ENCODE measurements at regions not wholly inside any gene's neighbourhood (a gene's known extent, or its start where the extent isn't known, plus 50 kb on each side); places are given as distances from the start of the nearest gene placed in this dataset.

DNA sequence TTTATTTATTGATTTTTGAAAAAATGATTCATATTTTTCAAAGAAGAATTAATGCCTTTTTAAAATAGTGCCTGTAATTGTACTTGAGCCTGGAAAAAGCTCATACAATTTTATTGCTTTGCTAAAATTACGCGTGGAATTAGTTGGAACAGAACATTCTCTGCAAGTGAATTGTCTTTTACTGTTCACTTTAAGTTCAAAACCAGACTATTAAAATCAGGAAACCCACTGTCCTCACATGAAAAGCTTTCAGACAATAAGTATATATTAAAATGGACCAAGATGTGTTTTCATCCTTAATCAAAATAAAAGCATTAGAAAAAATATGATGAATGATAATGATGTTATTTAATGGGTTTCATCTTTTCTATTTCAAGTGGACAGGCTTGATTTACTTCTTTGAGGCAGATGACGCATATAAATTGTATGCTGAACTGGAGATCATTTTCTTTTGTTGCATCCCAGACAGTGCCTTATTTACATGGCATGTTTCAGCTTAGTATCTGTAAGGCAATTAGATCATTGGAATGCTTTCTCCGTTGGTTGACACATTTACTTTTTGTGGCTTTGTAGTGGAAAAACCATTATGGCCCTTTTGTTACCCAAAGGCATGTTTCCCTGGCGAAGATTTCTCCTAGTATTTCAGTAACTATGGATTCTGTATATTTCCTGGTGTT is 299.0 kb upstream of the MAGEC2 start:
- H3K4me3 Mint-ChIP-seq = no peak overlapping the region
- TF ChIP-seq, protein P1, sequence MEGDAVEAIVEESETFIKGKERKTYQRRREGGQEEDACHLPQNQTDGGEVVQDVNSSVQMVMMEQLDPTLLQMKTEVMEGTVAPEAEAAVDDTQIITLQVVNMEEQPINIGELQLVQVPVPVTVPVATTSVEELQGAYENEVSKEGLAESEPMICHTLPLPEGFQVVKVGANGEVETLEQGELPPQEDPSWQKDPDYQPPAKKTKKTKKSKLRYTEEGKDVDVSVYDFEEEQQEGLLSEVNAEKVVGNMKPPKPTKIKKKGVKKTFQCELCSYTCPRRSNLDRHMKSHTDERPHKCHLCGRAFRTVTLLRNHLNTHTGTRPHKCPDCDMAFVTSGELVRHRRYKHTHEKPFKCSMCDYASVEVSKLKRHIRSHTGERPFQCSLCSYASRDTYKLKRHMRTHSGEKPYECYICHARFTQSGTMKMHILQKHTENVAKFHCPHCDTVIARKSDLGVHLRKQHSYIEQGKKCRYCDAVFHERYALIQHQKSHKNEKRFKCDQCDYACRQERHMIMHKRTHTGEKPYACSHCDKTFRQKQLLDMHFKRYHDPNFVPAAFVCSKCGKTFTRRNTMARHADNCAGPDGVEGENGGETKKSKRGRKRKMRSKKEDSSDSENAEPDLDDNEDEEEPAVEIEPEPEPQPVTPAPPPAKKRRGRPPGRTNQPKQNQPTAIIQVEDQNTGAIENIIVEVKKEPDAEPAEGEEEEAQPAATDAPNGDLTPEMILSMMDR (conservative IDR thresholded peaks at IDR 0.05) = no peak

DNA sequence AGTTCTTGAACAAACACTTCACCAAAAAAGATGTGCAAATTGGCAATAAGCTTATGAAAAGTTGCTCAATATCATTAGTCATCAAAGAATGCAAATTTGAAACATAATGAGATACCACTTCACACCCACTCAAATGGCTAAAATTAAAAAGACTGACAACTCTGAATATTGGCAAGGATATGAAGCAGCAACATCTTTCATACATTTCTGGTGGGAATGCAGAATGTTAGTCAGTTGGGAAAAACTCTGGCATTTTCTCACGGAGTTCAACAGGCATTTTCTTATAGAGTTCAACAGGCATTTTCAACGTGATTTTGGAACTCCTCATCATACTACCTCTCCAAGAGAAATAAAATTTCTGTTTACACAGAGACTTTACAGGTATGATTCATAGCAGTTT is 297.4 kb upstream of the MAGEC2 start:
- Histone ChIP-seq H3K27me3 (ENCODE audit: control insufficient read depth, insufficient read depth, low read length, poor library complexity, severe bottlenecking) (no peaks in the 10 kb centered on the region), H3K9ac (ENCODE audit: extremely low read depth, low read length, poor library complexity, severe bottlenecking) (no peak overlapping the region), H3K4me1 (ENCODE audit: control insufficient read depth, insufficient read depth, low read length) (no peaks in the 10 kb centered on the region), H3K27ac (ENCODE audit: low read depth, low read length) (no peak overlapping the region), H3K9me3 (ENCODE audit: control insufficient read depth, low read length) (no peaks in the 10 kb centered on the region), H3K4me3 (ENCODE audit: low read length) (no peak overlapping the region), H3K36me3 (ENCODE audit: control insufficient read depth, insufficient read depth, low read length) (no peaks in the 10 kb centered on the region)
- H3K9me3 Mint-ChIP-seq = peaks cover 16% of the 10 kb centered on the region
- DNase-seq = no peak
- no peaks in the 10 kb centered on the region for H3K4me1 Mint-ChIP-seq
- no peaks in the 10 kb centered on the region for H3K27me3 Mint-ChIP-seq (ENCODE audit: insufficient read depth)
- no peak overlapping the region for H3K4me3 Mint-ChIP-seq
- TF ChIP-seq, protein P1 (conservative IDR thresholded peaks at IDR 0.05) = no peak
- WGBS, 2 experiments (ENCODE audit: insufficient coverage in 1 of 2, insufficient read length in 1 of 2) = 100% methylated on average over 1 of the region's 2 CpGs; no CpG with 5 or more reads in 1 of the 2 experiments
- H3K36me3 Mint-ChIP-seq (ENCODE audit: low read depth) = no peaks in the 10 kb centered on the region
- H3K27ac Mint-ChIP-seq = no peak overlapping the region

More for the DNA sequence above, 299.0 kb upstream of the MAGEC2 start:
- Histone ChIP-seq H3K27me3 (ENCODE audit: control insufficient read depth, insufficient read depth, low read length, poor library complexity, severe bottlenecking) (no peaks in the 10 kb centered on the region), H3K27ac (ENCODE audit: low read depth, low read length) (no peak overlapping the region), H3K4me1 (ENCODE audit: control insufficient read depth, insufficient read depth, low read length) (no peaks in the 10 kb centered on the region), H3K4me3 (ENCODE audit: low read length) (no peak overlapping the region), H3K36me3 (ENCODE audit: control insufficient read depth, insufficient read depth, low read length) (no peaks in the 10 kb centered on the region), H3K9ac (ENCODE audit: extremely low read depth, low read length, poor library complexity, severe bottlenecking) (no peak overlapping the region), H3K9me3 (ENCODE audit: control insufficient read depth, low read length) (no peaks in the 10 kb centered on the region)
- Mint-ChIP-seq H3K4me1 (no peaks in the 10 kb centered on the region), H3K36me3 (ENCODE audit: low read depth) (no peaks in the 10 kb centered on the region), H3K9me3 (peaks cover 9% of the 10 kb centered on the region), H3K27me3 (ENCODE audit: insufficient read depth) (no peaks in the 10 kb centered on the region), H3K27ac (no peak overlapping the region)
- WGBS, 2 experiments (ENCODE audit: insufficient coverage in 1 of 2, insufficient read length in 1 of 2) = 93% methylated on average over 5 of the region's 5 CpGs; no CpG with 5 or more reads in 1 of the 2 experiments
- no peak for DNase-seq

DNA sequence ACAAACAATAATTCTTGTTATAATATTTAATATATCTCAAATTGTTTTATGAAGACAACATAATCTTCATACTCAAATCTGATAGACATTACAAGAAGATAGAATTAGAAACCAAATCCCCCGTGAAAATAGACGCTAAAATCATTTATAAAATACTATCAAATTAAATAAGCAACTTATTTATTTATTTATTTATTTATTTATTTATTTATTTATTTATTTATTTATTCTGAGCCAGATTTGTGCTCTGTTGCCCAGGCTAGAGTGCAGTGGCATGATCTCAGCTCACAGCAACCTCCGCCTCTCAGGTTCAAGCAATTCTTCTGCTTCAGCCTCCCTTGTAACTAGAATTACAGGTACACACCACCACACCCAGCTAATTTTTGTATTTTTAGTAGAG is 294.9 kb upstream of the MAGEC2 start:
- Histone ChIP-seq H3K9ac (ENCODE audit: extremely low read depth, low read length, poor library complexity, severe bottlenecking) (no peak overlapping the region), H3K27me3 (ENCODE audit: control insufficient read depth, insufficient read depth, low read length, poor library complexity, severe bottlenecking) (no peaks in the 10 kb centered on the region), H3K9me3 (ENCODE audit: control insufficient read depth, low read length) (no peaks in the 10 kb centered on the region), H3K27ac (ENCODE audit: low read depth, low read length) (no peak overlapping the region), H3K4me1 (ENCODE audit: control insufficient read depth, insufficient read depth, low read length) (no peaks in the 10 kb centered on the region), H3K4me3 (ENCODE audit: low read length) (no peak overlapping the region), H3K36me3 (ENCODE audit: control insufficient read depth, insufficient read depth, low read length) (no peaks in the 10 kb centered on the region)
- Mint-ChIP-seq H3K27me3 (ENCODE audit: insufficient read depth) (no peaks in the 10 kb centered on the region), H3K36me3 (ENCODE audit: low read depth) (no peaks in the 10 kb centered on the region), H3K4me1 (no peaks in the 10 kb centered on the region), H3K4me3 (no peak overlapping the region), H3K9me3 (peaks cover 25% of the 10 kb centered on the region), H3K27ac (no peak overlapping the region)
- TF ChIP-seq, protein P1 (conservative IDR thresholded peaks at IDR 0.05) = no peak
- WGBS, 2 experiments (ENCODE audit: insufficient coverage in 1 of 2, insufficient read length in 1 of 2) = 90% methylated on average over 2 of the region's 3 CpGs; no CpG with 5 or more reads in 1 of the 2 experiments
- DNase-seq = no peak
